Endothelial cell of umbilical vein (primary cell): ENCODE measurements at regions not wholly inside any gene's neighbourhood (a gene's known extent, or its start where the extent isn't known, plus 50 kb on each side); places are given as distances from the start of the nearest gene placed in this dataset.

Experiments
- BruUV-seq: library from RNA; stranded (reverse); fragments of 400-500 nt; replicated peaks from 2 replicates; lab custom pipeline; 2021; lab: Mats Ljungman, UMichigan
- CTCF ChIA-PET: fragments of 300-600, 350-600 bp; sonication (Branson Sonifier 250); formaldehyde crosslinking; loops from one replicate; lab custom pipeline; 2021; ENCODE audit warnings: antibody characterized with exemption, inconsistent platforms; lab: Charles Lee
- POLR2A ChIA-PET: fragments of 300-600, 350-600 bp; sonication (Branson Sonifier 250); formaldehyde crosslinking; loops from one replicate; lab custom pipeline; 2021; ENCODE audit warnings: antibody characterized with exemption, inconsistent platforms; lab: Charles Lee
- DNase-seq: peaks from one replicate; pipeline ENCODE4 v3.0.0-alpha.2; 2011; ENCODE audit warnings: low read depth, low spot score
- FAIRE-seq: peaks from 2 replicates; lab custom pipeline; 2011; peaks lifted over from hg19 to GRCh38; lab: Jason Lieb, UNC
- H2AFZ ChIP-seq: 2 replicates; pipeline ENCODE4 v1.6.0; 2012; ENCODE audit warnings: low read depth, low read length, control low read depth, inconsistent platforms
- H3K27ac ChIP-seq: 2 replicates; pipeline ENCODE4 v1.5.1; 2011; ENCODE audit warnings: low read depth, mild to moderate bottlenecking, control low read depth, low read length, moderate library complexity; ENCODE audit not compliant: insufficient read depth
- H3K27me3 ChIP-seq, 2 experiments: 2 replicates each; pipeline versions ENCODE4 v1.6.0 to v1.6.1; 2011; ENCODE audit warnings: low read length in 2 of 2, mixed read lengths in 1 of 2; ENCODE audit not compliant: control insufficient read depth in 2 of 2, insufficient read depth in 2 of 2
- H3K36me3 ChIP-seq, 2 experiments: 2 replicates in 1 of 2; 3 replicates in 1 of 2; pipeline ENCODE4 v1.5.1; 2011; ENCODE audit warnings: low read length in 2 of 2, mild to moderate bottlenecking in 1 of 2, moderate library complexity in 1 of 2; ENCODE audit not compliant: control insufficient read depth in 2 of 2, insufficient read depth in 2 of 2; ENCODE audit errors: extremely low read depth in 1 of 2
- H3K4me1 ChIP-seq: 3 replicates; pipeline ENCODE4 v1.5.1; 2011; ENCODE audit warnings: mild to moderate bottlenecking, low read length; ENCODE audit not compliant: control insufficient read depth, insufficient read depth; ENCODE audit errors: extremely low read depth
- H3K4me2 ChIP-seq: 2 replicates; pipeline ENCODE4 v1.6.1; 2011; ENCODE audit warnings: low read length, control low read depth, mixed read lengths; ENCODE audit not compliant: insufficient read depth
- H3K4me3 ChIP-seq, 3 experiments: fragments of 200-600 bp in 1 of 3; sonication (generic), shearing (Covaris generic) in 1 of 3; replicated peaks in 1 of 3; 2 replicates each; pipeline ENCODE4 v1.5.1; 2011 to 2016; ENCODE audit warnings: control low read depth in 3 of 3, low read length in 3 of 3, mild to moderate bottlenecking in 2 of 3, inconsistent platforms in 1 of 3, low read depth in 1 of 3, moderate library complexity in 1 of 3; ENCODE audit not compliant: insufficient read depth in 1 of 3
- H3K79me2 ChIP-seq: 2 replicates; pipeline ENCODE4 v1.6.0; 2012; ENCODE audit warnings: low read length, inconsistent platforms; ENCODE audit not compliant: control insufficient read depth, insufficient read depth
- H3K9ac ChIP-seq: replicated peaks from 2 replicates; pipeline ENCODE3; 2011; ENCODE audit warnings: low read length, control low read depth; ENCODE audit not compliant: insufficient read depth; ENCODE audit errors: extremely low read depth
- H3K9me1 ChIP-seq: replicated peaks from 3 replicates; pipeline ENCODE4 v1.6.0; 2011; ENCODE audit warnings: mild to moderate bottlenecking, low read length; ENCODE audit not compliant: control insufficient read depth, insufficient read depth; ENCODE audit errors: extremely low read depth
- H3K9me3 ChIP-seq: replicated peaks from 2 replicates; pipeline ENCODE4 v1.5.1; 2012; ENCODE audit warnings: low read length, inconsistent platforms; ENCODE audit not compliant: control insufficient read depth, insufficient read depth
- H4K20me1 ChIP-seq: replicated peaks from 2 replicates; pipeline ENCODE3; 2011; ENCODE audit warnings: mild to moderate bottlenecking, low read length; ENCODE audit not compliant: control insufficient read depth, insufficient read depth; ENCODE audit errors: extremely low read depth
- EZH2 ChIP-seq: IDR thresholded peaks from 2 replicates; pipeline ENCODE4 v1.6.1; 2012; ENCODE audit warnings: borderline replicate concordance, low read depth, mild to moderate bottlenecking, moderate library complexity, low read length, inconsistent platforms; ENCODE audit not compliant: severe bottlenecking
- FOS ChIP-seq: IDR thresholded peaks from 2 replicates; pipeline ENCODE4 v1.6.1; 2011; ENCODE audit warnings: mild to moderate bottlenecking, low read length, moderate library complexity, borderline replicate concordance; ENCODE audit not compliant: insufficient read depth
- GATA2 ChIP-seq: IDR thresholded peaks from 2 replicates; pipeline ENCODE4 v1.7.0; 2011; ENCODE audit warnings: low read depth, mild to moderate bottlenecking, moderate library complexity, mixed read lengths, low read length; ENCODE audit not compliant: insufficient read length, insufficient read depth
- JUN ChIP-seq: IDR thresholded peaks from 2 replicates; pipeline ENCODE4 v1.6.1; 2011; ENCODE audit warnings: borderline replicate concordance, low read depth; ENCODE audit not compliant: insufficient read length, insufficient read depth
- MYC ChIP-seq: IDR thresholded peaks from one replicate; pipeline ENCODE4 v1.6.1; 2011; ENCODE audit warnings: mild to moderate bottlenecking, low read depth, low read length
- POLR2A ChIP-seq: IDR thresholded peaks from 2 replicates; pipeline ENCODE4 v1.6.1; 2012; ENCODE audit warnings: low read depth, mild to moderate bottlenecking, control low read depth, low read length
- POLR2AphosphoS5 ChIP-seq: IDR thresholded peaks from 2 replicates; pipeline ENCODE4 v1.6.1; 2012; ENCODE audit warnings: low read depth, mild to moderate bottlenecking, control low read depth, low read length, moderate library complexity; ENCODE audit not compliant: insufficient read depth
- dilution Hi-C: fragments of 300-500 bp; cut with MboI; formaldehyde crosslinking; loops from one replicate; pipeline ENCODE4 v1.15.0; 2019; ENCODE audit warnings: low sequenced_read_pairs; ENCODE audit not compliant: extremely low pct_ligation_motif_present
- intact Hi-C: fragments of 100-400 bp; cut with micrococcal nuclease; formaldehyde crosslinking; loops from one replicate; pipeline ENCODE4 v1.10.0; 2022
- TF ChIP-seq, protein P1 (sequence below), 2 donors: IDR thresholded peaks; 1 replicate in 1 of 2; 2 replicates in 1 of 2; pipeline ENCODE4 v1.5.1; 2011; ENCODE audit warnings: low read length in 2 of 2, mild to moderate bottlenecking in 2 of 2, moderate library complexity in 2 of 2, control low read depth in 1 of 2, inconsistent platforms in 1 of 2, low read depth in 1 of 2; ENCODE audit not compliant: insufficient read depth in 1 of 2; ENCODE audit errors: extremely low read depth in 1 of 2
- TF ChIP-seq, protein P2 (sequence below): IDR thresholded peaks from 2 replicates; pipeline ENCODE4 v1.6.1; 2011; ENCODE audit not compliant: insufficient read depth, insufficient read length

DNA sequence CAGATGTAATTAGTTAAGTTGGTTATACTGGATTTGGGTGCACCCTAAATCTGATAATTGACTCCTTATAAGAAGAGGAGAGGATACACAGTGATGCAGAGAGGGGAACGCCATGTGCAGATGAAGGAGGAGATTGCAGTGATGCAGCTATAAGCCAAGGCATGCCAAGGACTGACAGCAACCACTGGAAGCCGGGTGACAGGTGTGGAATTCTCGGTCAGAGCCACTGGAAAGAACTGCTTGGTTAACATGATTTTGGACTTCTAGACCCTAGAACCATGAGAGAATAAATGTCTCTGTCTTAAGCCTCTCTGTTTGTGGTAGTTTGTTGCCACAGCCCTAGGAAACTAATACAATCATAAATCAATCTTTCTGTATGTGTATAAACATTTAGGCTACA lies 403.3 kb upstream of the CDH20 start:
- Histone ChIP-seq H3K27me3 (no peaks in the 10 kb centered on the region), H3K79me2 (no peaks in the 10 kb centered on the region), H3K9me1 (no peaks in the 10 kb centered on the region), H2AFZ (no peak overlapping the region), H3K36me3 (no peaks in the 10 kb centered on the region), H4K20me1 (no peaks in the 10 kb centered on the region), H3K9me3 (no peaks in the 10 kb centered on the region), H3K4me3 (no peak overlapping the region), H3K4me2 (no peak overlapping the region), H3K4me1 (no peaks in the 10 kb centered on the region), H3K27ac (no peak overlapping the region), H3K9ac (no peak overlapping the region)
- intact Hi-C loops, result no loop called here
- no peak for DNase-seq
- POLR2A ChIA-PET, result no interaction called here
- CTCF ChIA-PET, result no interaction called here
- TF ChIP-seq, protein P1, sequence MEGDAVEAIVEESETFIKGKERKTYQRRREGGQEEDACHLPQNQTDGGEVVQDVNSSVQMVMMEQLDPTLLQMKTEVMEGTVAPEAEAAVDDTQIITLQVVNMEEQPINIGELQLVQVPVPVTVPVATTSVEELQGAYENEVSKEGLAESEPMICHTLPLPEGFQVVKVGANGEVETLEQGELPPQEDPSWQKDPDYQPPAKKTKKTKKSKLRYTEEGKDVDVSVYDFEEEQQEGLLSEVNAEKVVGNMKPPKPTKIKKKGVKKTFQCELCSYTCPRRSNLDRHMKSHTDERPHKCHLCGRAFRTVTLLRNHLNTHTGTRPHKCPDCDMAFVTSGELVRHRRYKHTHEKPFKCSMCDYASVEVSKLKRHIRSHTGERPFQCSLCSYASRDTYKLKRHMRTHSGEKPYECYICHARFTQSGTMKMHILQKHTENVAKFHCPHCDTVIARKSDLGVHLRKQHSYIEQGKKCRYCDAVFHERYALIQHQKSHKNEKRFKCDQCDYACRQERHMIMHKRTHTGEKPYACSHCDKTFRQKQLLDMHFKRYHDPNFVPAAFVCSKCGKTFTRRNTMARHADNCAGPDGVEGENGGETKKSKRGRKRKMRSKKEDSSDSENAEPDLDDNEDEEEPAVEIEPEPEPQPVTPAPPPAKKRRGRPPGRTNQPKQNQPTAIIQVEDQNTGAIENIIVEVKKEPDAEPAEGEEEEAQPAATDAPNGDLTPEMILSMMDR (IDR thresholded peaks at IDR 0.05; ENCODE audit: extremely low read depth in 1 of 2, insufficient read depth in 1 of 2, low read depth in 1 of 2, low read length in 2 of 2), result no peak
- TF ChIP-seq POLR2A, result no peak
- dilution Hi-C loops, result no loop called here
- no peak for FAIRE-seq
- no TSS peak for BruUV-seq

DNA sequence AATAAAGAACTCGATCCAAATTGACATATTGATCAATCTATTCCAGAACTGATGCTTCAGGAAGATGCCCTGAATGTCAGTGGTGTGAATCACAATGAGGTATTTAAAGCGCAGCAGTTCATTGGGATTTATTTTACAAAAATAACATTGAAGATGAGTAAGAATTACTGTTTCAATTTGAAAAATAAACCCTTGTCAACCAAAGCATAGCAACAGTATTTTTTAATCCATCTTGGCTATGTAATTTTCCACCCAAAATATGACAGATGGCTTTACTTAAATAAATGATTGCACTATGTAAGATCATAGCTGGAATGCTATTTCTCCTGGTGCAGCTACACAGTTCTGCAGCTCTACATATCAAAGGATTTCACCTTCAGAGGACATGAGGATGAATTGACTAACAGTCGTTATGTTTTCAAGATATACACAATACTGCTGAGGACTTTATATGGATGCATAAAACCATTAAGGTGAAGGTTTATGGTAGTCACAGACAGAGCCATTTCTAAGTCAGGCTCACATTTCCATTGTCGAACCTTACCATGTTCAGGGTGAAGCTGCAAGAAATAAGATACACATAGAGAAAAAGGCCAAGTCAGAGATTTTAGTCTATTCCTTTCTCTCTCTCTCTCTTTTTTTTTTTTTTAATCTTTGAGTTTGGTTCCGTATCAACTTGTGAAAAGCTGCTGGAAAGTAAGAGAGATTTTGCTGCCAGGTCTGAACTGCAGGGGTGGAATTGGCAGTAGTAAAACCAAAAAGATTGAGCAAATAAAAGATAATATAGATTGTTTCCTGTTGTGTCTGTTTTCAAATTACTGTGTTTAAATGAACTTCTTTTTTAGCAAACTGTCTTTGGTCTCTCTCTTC lies 398.0 kb upstream of the CDH20 start:
- Histone ChIP-seq H3K27ac (no peak overlapping the region), H3K9ac (no peak overlapping the region), H4K20me1 (no peaks in the 10 kb centered on the region), H3K4me2 (peak overlapping the region; percentile 71), H3K4me3 (no peak overlapping the region), H3K4me1 (peaks cover 11% of the 10 kb centered on the region), H3K27me3 (no peaks in the 10 kb centered on the region), H3K9me1 (no peaks in the 10 kb centered on the region), H3K36me3 (no peaks in the 10 kb centered on the region), H3K9me3 (no peaks in the 10 kb centered on the region), H3K79me2 (no peaks in the 10 kb centered on the region), H2AFZ (no peak overlapping the region)
- DNase-seq (no peak), FAIRE-seq (no peak)
- POLR2A ChIA-PET, result no interaction called here
- no peak for TF ChIP-seq EZH2
- no peak for TF ChIP-seq GATA2
- no peak for TF ChIP-seq JUN
- no peak for TF ChIP-seq POLR2AphosphoS5
- TF ChIP-seq, protein P1 (IDR thresholded peaks at IDR 0.05; ENCODE audit: extremely low read depth in 1 of 2, insufficient read depth in 1 of 2, low read depth in 1 of 2, low read length in 2 of 2), result no peak
- TF ChIP-seq MYC, result no peak
- TF ChIP-seq, protein P2, sequence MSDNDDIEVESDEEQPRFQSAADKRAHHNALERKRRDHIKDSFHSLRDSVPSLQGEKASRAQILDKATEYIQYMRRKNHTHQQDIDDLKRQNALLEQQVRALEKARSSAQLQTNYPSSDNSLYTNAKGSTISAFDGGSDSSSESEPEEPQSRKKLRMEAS, result no peak
- TF ChIP-seq FOS, result no peak
- TF ChIP-seq POLR2A, result no peak
- intact Hi-C loops, result no loop called here
- no TSS peak for BruUV-seq
- CTCF ChIA-PET, result interaction anchor here (1.1 to 1.4 kb wide), 3 partner anchors 39 to 97 kb away, joined by 3 read pairs; no protein-coding TSS in a partner anchor
- dilution Hi-C loops, result no loop called here
